ENCODE measurements at regions not wholly inside any gene's neighbourhood (a gene's known extent, or its start where the extent isn't known, plus 50 kb on each side); places are given as distances from the start of the nearest gene placed in this dataset.

DNA sequence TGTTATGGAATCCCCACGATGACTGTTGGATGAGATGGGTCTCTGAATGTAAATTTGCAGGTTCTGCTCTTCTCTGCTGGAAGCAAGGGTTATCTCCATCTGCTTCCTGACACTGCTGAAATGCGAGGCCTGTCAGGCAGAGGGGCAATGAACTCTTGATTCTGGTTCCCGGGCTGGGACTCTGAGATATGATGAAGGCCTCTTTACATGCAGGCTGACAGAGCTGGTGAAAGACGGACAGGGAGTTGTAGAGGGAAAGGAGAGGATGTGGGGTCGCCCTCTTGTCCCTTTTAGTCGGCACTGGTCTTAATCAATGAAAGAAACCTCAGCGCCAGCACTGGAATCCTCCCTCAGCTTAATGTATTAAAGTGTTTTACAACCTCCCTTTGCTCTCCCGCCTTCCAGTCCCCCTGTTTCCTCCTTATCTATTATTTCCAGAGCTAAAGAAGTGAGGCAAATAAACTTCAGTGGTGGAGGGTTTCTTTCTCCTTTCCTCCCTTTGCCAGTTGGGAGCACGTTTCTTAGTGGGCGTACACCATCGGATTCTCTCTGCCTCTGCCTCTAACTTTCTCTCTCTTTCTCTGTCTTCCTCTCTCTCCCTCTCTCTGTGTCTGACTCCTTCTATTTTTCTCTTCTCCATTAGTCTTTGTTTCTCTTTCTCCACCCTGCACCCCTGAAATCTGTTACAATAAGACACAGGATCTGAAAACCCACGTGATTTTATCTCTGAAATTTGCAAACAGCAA lies 145.6 kb downstream of the BAMBI start:
- TF ChIP-seq, protein P1, sequence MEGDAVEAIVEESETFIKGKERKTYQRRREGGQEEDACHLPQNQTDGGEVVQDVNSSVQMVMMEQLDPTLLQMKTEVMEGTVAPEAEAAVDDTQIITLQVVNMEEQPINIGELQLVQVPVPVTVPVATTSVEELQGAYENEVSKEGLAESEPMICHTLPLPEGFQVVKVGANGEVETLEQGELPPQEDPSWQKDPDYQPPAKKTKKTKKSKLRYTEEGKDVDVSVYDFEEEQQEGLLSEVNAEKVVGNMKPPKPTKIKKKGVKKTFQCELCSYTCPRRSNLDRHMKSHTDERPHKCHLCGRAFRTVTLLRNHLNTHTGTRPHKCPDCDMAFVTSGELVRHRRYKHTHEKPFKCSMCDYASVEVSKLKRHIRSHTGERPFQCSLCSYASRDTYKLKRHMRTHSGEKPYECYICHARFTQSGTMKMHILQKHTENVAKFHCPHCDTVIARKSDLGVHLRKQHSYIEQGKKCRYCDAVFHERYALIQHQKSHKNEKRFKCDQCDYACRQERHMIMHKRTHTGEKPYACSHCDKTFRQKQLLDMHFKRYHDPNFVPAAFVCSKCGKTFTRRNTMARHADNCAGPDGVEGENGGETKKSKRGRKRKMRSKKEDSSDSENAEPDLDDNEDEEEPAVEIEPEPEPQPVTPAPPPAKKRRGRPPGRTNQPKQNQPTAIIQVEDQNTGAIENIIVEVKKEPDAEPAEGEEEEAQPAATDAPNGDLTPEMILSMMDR (IDR thresholded peaks at IDR 0.05), result no peak
- TF ChIP-seq POLR2A (IDR thresholded peaks at IDR 0.05), result no peak

Data from heart left ventricle (tissue), 13 donors.